GM18519 (cell line): ENCODE measurements at regions not wholly inside any gene's neighbourhood (a gene's known extent, or its start where the extent isn't known, plus 50 kb on each side); places are given as distances from the start of the nearest gene placed in this dataset.
"Not testable (repeated sequence)": the region's sequence is repeated elsewhere in the genome, so short reads cannot be mapped to it uniquely, and the experiment has no call there.

Source experiments
- ATAC-seq: cut with Tn5 transposase; IDR thresholded peaks from one replicate; pipeline ENCODE4 v1.9.1; 2021; ENCODE audit warnings: mild to moderate bottlenecking, moderate library complexity; ENCODE audit not compliant: unreplicated experiment, low FRiP score

DNA sequence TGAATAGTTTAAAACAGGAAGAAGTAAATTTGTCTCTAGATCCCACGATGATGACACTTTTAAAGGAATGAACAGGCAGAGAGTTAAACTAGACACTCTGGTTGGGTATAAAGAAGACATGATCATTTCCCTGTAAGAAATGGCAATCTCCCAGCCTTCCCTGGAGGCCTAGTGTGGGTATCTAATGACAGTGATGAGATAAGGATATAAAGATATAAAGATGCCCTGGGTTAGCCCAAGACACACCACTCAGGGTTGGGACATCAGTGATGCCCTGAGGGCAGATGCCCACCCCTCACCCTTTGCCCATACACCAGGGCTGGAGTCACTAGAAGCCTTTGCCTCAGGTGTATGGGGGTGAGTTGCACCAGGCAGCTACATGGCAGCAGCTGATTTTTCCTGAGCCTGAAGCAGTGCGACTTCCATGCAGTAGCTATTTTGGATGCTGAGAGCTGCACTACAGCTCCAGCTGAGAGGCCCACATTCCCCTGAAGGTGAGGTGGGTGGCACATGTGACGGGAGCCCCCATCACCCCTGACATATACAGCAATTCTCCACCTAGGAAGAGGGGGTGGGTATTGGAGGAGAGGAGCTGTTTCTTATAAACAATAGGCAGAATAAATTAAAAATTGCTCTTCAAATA is 177.5 kb downstream of the NDFIP2 start:
- ATAC-seq = no peak

DNA sequence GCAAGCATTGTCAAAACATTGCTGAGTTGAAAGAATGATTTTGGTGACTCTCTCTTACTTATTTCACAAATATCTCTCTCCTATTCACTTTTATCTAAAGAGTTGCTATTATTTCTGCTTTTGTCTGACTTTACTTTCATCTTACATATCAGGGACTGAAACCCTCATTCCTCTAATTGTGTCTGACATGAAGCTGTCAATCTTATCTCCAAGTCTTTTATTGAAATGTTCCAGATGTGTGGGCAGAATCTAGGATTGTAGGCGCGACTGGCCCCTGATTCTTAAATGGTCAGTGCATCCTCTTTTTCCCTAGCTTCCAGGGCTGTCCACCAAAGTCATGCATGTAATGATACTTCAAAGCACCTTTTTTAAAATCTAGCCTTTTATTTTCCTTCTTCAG is 174.6 kb downstream of the NDFIP2 start:
- no peak for ATAC-seq

DNA sequence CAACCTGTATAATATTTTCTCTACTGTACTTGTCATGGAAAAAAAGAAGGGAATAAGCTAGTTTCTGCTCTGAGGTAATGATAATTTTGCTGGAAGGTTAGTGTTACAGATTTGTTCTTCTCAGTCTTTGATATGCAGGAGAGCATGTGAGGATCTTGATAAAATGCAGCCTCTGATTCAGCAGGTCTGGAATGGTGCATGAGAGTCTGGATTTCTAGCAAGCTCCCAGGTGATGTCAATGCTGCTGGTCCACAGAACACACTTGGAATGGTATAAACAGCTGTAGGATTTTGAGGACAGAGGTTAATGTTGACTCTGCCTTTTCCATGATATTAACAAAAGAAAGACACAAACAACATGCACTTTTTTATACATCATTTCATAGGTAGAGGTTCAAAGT is 173.6 kb downstream of the NDFIP2 start:
- ATAC-seq = no peak

DNA sequence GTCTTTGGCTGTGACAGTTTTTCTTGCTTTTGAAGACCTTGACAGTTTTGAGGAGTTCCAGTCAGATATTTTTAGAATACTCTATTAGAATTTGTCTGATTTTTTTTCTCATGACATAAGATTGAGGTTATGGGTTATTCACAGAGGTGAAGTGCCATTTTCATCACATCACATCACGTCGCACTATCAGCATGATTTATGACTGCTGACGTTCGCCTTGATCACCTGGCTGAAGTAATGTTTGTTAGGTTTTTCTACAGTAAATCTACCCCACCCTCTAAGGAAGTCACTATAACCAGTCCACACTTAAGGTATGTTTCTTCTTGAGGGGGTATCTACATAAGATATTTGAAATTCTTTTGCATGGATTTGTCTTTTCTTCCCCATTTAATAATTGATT is 169.7 kb downstream of the NDFIP2 start:
- no peak for ATAC-seq

GRCh38 chr13:79648191-79648590 is 167.2 kb downstream of the NDFIP2 start:
- ATAC-seq = no peak

- no peak for ATAC-seq
Measured at GRCh38 chr13:79647533-79647932, 166.6 kb downstream of the NDFIP2 start.

GRCh38 chr13:79646880-79647279 is 165.9 kb downstream of the NDFIP2 start:
- no peak for ATAC-seq

DNA sequence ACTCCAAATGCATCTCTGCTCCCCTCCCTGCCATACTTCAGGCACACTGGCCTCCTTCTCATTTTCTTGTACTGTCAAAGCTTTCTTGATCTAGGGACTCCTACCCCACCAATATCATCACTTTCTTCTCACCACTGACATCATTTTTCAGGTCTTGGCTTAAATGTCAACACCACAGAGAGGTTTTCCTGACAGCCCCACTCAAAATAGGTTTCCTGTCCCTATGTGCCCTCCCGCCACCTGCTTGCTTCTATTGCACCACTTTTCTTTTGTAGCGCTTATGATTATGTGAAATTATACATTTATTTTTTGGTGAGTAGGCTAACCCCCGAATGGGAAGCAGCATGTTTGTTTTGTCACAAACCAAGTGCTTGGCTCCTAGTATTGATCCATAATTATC is 164.6 kb downstream of the NDFIP2 start:
- no peak for ATAC-seq

DNA sequence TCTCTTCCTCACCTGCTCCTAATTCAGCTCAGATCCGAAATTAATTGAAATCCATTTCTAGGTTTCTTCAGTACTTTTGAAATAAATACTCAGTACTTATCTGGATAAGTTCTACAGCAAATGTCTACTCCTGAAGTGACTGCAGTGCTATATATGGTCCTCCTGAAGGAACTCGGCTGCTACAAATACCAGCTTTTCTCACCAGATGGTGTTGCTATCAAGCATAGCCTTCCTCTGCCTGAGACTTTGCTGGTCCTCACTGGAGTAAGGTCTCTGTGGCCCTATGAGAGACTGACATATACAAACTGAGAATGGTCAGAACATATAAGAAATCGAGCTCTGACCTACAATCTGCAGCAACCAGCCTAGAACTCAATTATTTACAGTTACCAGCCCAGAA is 161.6 kb downstream of the NDFIP2 start:
- no peak for ATAC-seq

DNA sequence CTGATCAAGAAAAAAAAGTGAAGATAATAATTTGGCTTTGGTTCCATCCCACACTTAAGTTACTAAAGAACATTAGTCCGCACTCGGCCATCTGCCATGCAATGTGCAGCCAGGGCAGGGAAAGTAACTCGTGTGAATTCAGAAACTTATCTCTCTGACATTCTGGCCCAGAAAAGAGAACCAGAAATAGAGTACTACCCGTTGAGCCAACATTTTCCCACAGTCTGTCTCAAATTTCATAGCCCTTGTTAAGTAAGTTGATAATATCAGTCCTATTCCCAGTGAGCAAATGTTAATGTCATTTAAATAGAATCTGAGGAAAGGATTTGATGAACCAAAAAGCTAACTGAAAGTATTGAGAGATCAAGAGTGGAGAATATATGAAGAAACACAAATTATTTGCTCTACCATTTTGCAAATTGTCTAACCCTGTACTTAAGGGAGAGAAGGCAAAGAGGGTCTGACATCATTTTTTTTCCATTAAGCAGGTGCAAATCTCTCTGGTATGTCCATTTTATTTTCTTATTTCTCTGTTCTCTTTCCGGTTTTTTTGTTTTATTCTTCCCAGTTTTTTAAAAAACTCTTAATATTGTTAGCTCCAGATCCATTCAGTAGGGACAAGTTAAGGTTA is 156.3 kb downstream of the NDFIP2 start:
- ATAC-seq = no peak

GRCh38 chr13:79631051-79631659 is 150.2 kb downstream of the NDFIP2 start:
- ATAC-seq = no peak

GRCh38 chr13:79628463-79628862 is 147.5 kb downstream of the NDFIP2 start:
- no peak for ATAC-seq

GRCh38 chr13:79626924-79627323 is 146.0 kb downstream of the NDFIP2 start:
- no peak for ATAC-seq

- no peak for ATAC-seq
Measured at GRCh38 chr13:79625517-79625916, 144.6 kb downstream of the NDFIP2 start.

- ATAC-seq = no peak
Measured at GRCh38 chr13:79621902-79622301, 140.9 kb downstream of the NDFIP2 start.

DNA sequence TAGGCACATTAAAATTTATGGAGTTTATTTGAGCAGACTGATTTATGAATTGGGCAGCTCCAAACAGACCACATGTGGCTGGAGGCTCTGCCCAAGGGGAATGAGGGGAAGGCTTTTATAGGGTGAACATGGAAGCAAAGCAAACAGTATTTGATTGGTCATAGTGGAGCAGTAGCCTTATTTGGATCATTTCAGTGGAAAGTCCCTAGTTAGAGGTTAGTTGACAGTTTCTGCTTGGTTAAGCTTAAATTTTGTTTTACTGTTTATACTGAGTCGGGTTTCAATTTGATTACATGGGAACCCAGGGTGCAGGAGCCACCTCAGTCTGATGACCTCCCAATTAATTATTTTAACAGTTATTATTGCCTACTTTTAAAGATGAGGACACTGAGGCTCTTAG is 140.5 kb downstream of the NDFIP2 start:
- no peak for ATAC-seq

GRCh38 chr13:79614250-79614918 is 133.4 kb downstream of the NDFIP2 start:
- no peak for ATAC-seq

- no peak for ATAC-seq
Measured at GRCh38 chr13:79612604-79613003, 131.6 kb downstream of the NDFIP2 start.

DNA sequence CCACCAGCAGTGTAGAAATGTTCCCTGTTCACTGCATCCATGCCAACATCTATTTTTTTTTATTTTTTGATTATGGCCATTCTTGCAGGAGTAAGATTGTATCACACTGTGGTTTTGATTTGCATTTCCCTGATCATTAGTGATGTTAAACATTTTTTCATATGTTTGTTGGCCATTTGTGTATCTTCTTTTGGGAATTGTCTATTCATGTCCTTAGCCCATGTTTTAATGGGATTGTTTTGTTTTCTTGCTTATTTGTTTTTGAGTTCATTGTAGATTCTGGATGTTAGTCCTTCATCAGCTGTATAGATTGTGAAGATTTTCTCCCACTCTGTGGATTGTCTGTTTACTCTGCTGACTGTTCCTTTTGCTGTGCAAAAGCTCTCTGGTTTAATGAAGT is 126.9 kb downstream of the NDFIP2 start:
- ATAC-seq = not testable (repeated sequence)
